Tibial nerve (tissue), 4 donors: ENCODE measurements at regions not wholly inside any gene's neighbourhood (a gene's known extent, or its start where the extent isn't known, plus 50 kb on each side); places are given as distances from the start of the nearest gene placed in this dataset.

Experiments used
- DNase-seq, 2 donors: peaks; one replicate each; pipeline ENCODE4 v3.0.0-alpha.2; 2019; ENCODE audit warnings: low spot score in 2 of 2
- H3K27ac ChIP-seq, 4 donors: fragments of 200-600 bp; sonication (generic) in 3 of 4; one replicate each; pipeline ENCODE4 v1.5.1; 2017 to 2019; ENCODE audit warnings: mild to moderate bottlenecking in 1 of 4
- H3K27me3 ChIP-seq, 2 donors: fragments of 200-600 bp; sonication (generic) in 1 of 2; one replicate each; pipeline versions ENCODE4 v1.5.1 to v1.6.0; 2017 to 2019
- H3K36me3 ChIP-seq, 3 donors: fragments of 200-600 bp; sonication (generic); one replicate each; pipeline ENCODE4 v1.5.1; 2018 to 2019
- H3K4me1 ChIP-seq, 4 donors: fragments of 200-600 bp; sonication (generic) in 3 of 4; one replicate each; pipeline ENCODE4 v1.5.1; 2017 to 2019
- H3K4me3 ChIP-seq, 4 donors: fragments of 200-600 bp; sonication (generic) in 3 of 4; one replicate each; pipeline ENCODE4 v1.5.1; 2017 to 2019; ENCODE audit warnings: mild to moderate bottlenecking in 1 of 4, moderate library complexity in 1 of 4
- H3K9me3 ChIP-seq, 4 donors: fragments of 200-600 bp; sonication (generic) in 3 of 4; one replicate each; pipeline ENCODE4 v1.5.1; 2017 to 2019
- EP300 ChIP-seq, 2 donors: sonication (generic); formaldehyde crosslinking; IDR thresholded peaks; one replicate each; pipeline ENCODE4 v1.6.1; 2017; ENCODE audit warnings: antibody characterized with exemption in 2 of 2, mild to moderate bottlenecking in 1 of 2
- POLR2A ChIP-seq, 2 donors: fragments of 450-650 bp; IDR thresholded peaks; one replicate each; pipeline ENCODE4 v1.6.1; 2017; ENCODE audit warnings: antibody characterized with exemption in 2 of 2, mild to moderate bottlenecking in 2 of 2, moderate library complexity in 2 of 2
- WGBS, 2 donors: methylation state at CpG; one replicate each; pipeline ENCODE4 v1.1.5; 2018; 5-methylcytosine and 5-hydroxymethylcytosine counted together
- TF ChIP-seq, protein P1 (sequence below), 5 experiments: fragments of 200-600 bp in 3 of 5; fragments of 450-650 bp in 2 of 5; sonication (generic) in 3 of 5; IDR thresholded peaks; one replicate each; pipeline ENCODE4 v1.5.1; 2016 to 2019; ENCODE audit warnings: antibody characterized with exemption in 5 of 5, mild to moderate bottlenecking in 3 of 5, moderate library complexity in 2 of 5

- Histone ChIP-seq H3K36me3 (no peaks in the 10 kb centered on the region), H3K27ac (no peak overlapping the region), H3K4me1 (peaks cover 0 to 2% (median 0%) of the 10 kb centered on the region in 4 donors), H3K9me3 (no peaks in the 10 kb centered on the region), H3K4me3 (no peak overlapping the region), H3K27me3 (no peaks in the 10 kb centered on the region)
- no peak for DNase-seq
- 72 to 82% methylated on average over 2 of the region's 2 CpGs for WGBS, 2 donors
- TF ChIP-seq EP300 (IDR thresholded peaks at IDR 0.05) = no peak
- TF ChIP-seq POLR2A (IDR thresholded peaks at IDR 0.05) = no peak
Measured at GRCh38 chr3:16784973-16785372, 99.8 kb upstream of the PLCL2 start.

GRCh38 chr3:16785465-16785864 is 99.3 kb upstream of the PLCL2 start:
- H3K36me3 ChIP-seq = no peaks in the 10 kb centered on the region
- H3K4me1 ChIP-seq = peaks cover 0 to 5% (median 0%) of the 10 kb centered on the region in 4 donors
- no peaks in the 10 kb centered on the region for H3K9me3 ChIP-seq
- no peak overlapping the region for H3K27ac ChIP-seq
- 67 to 80% methylated on average over 1 of the region's 1 CpG for WGBS, 2 donors
- no peak for DNase-seq
- no peaks in the 10 kb centered on the region for H3K27me3 ChIP-seq
- no peak for TF ChIP-seq POLR2A (IDR thresholded peaks at IDR 0.05)
- TF ChIP-seq, protein P1, sequence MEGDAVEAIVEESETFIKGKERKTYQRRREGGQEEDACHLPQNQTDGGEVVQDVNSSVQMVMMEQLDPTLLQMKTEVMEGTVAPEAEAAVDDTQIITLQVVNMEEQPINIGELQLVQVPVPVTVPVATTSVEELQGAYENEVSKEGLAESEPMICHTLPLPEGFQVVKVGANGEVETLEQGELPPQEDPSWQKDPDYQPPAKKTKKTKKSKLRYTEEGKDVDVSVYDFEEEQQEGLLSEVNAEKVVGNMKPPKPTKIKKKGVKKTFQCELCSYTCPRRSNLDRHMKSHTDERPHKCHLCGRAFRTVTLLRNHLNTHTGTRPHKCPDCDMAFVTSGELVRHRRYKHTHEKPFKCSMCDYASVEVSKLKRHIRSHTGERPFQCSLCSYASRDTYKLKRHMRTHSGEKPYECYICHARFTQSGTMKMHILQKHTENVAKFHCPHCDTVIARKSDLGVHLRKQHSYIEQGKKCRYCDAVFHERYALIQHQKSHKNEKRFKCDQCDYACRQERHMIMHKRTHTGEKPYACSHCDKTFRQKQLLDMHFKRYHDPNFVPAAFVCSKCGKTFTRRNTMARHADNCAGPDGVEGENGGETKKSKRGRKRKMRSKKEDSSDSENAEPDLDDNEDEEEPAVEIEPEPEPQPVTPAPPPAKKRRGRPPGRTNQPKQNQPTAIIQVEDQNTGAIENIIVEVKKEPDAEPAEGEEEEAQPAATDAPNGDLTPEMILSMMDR (IDR thresholded peaks at IDR 0.05) = no peak
- no peak for TF ChIP-seq EP300 (IDR thresholded peaks at IDR 0.05)
- no peak overlapping the region for H3K4me3 ChIP-seq

DNA sequence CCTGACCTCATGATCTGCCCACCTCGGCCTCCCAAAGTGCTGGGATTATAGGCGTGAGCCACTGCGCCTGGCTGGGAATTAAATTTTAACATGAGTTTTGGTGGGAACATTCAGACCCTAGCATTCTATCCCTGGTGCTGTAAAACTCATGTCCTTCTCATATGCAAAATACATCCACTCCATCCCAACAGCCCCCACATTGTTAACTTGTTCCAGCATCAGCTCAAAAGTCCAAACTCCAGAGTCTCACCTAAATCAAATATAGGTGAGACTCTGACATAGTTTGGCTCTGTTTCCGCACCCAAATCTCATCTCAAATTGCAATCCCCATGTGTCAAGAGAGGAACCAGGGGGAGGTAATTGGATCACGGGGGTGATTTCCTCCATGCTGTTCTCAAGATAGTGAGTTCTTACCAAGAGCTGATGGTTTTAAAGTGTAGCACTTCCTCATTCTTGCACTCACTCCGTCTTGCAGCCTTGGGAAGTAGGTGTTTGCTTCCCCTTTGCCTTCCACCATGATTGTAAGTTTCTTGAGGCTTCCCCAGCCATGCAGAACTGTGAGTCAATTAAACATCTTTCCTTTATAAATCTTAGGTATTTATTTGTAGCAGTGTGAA is 96.2 kb upstream of the PLCL2 start:
- TF ChIP-seq EP300 (IDR thresholded peaks at IDR 0.05) (peak in 1 of 2 donors; percentile 17), POLR2A (IDR thresholded peaks at IDR 0.05) (no peak)
- Histone ChIP-seq H3K4me1 (peaks cover 0 to 5% (median 0%) of the 10 kb centered on the region in 4 donors), H3K36me3 (no peaks in the 10 kb centered on the region), H3K4me3 (no peak overlapping the region), H3K27me3 (no peaks in the 10 kb centered on the region), H3K27ac (no peak overlapping the region), H3K9me3 (no peaks in the 10 kb centered on the region)
- 88% methylated on average over 6 of the region's 6 CpGs for WGBS, 2 donors
- no peak for DNase-seq

DNA sequence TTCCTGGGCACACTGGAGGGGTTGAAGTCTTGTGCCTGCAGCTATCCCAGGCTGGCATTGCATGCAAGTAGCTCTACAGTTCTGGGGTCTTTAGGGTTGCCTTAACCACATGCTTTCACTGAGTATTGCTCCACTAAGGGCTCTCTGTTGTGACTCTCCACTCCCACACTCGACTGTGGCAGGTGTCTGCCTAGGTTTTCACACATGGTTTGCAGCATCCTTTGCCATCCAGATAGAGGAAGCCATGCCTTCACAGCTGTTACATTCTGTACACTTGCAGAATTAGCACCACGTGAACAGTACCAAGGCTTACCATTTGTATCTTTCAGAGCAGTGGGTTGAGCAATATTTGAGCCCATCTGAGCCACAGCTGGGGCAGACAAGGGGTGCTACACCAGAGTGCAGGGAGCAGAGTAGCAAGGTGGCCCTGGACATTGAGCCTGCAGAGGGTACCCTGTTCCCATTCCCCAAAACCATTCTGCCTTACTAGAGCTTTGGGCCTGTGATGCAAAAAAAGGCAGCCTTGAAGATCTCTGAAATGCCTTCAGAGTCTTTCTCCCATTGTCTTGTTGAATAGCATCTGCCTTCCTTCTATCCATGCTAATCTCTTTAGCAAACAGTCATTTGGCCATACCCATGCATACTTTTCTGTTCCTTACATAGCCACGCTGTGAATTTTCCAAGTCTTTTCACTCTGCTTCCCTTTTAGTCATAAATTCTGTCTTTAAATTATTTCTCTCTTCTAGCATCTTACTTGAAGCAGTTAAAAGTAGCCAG is 95.2 kb upstream of the PLCL2 start:
- Histone ChIP-seq H3K36me3 (no peaks in the 10 kb centered on the region), H3K9me3 (no peaks in the 10 kb centered on the region), H3K4me1 (peaks cover 0 to 5% (median 0%) of the 10 kb centered on the region in 4 donors), H3K4me3 (no peak overlapping the region), H3K27ac (no peak overlapping the region), H3K27me3 (no peaks in the 10 kb centered on the region)
- 69 to 76% methylated on average over 3 of the region's 3 CpGs for WGBS, 2 donors
- DNase-seq = no peak
- TF ChIP-seq, protein P1 (IDR thresholded peaks at IDR 0.05) = no peak
- no peak for TF ChIP-seq POLR2A (IDR thresholded peaks at IDR 0.05)
- TF ChIP-seq EP300 (IDR thresholded peaks at IDR 0.05) = no peak

DNA sequence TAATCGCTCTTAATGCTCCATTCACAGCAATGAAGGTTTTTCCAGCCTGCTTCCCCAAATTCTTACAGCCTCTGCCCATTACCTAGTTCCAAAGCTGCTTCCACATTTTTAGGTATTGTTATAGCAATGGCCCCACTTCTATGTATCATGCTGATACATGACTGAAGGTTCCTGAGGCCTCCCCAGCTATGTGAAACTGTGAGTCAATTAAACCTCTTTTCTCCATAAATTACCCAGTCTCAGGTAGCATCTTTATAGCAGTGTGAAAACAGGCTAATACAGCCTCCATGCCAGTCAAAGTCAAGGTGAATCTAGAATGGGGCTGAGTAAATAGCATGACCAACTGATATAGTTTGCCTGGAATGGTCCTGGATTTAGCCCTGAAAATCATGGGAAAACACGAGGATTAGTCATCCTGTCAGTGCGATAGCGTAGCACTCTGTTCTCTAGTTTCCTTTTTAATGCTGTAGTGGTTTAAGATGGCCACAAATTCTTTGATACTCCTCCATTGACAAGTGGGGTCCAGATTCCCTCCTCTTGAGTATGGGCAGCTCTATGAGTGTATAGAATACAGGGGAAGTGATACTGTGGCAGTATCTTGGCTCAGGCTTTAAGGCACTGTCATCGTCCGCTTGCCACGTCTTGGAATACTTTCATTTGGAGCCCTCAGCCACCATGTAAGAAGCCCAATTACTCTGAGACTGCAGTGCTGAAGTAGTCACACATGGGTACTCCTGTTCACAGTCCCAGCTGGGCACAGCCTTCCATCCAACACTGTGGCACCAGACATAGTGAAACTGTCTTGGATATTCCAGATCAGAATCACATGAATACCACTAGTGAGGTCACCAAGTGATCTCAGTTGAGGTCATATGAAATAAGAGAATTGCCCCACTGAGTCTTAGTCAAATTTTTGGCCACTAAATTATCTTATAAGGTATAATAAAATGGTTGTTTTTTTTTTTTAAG is 94.0 kb upstream of the PLCL2 start:
- Histone ChIP-seq H3K9me3 (no peaks in the 10 kb centered on the region), H3K27me3 (no peaks in the 10 kb centered on the region), H3K4me1 (peaks cover 0 to 5% (median 0%) of the 10 kb centered on the region in 4 donors), H3K36me3 (no peaks in the 10 kb centered on the region), H3K4me3 (no peak overlapping the region), H3K27ac (no peak overlapping the region)
- WGBS, 2 donors = 82 to 90% methylated on average over 7 of the region's 7 CpGs
- TF ChIP-seq EP300 (IDR thresholded peaks at IDR 0.05) (no peak), POLR2A (IDR thresholded peaks at IDR 0.05) (no peak)
- TF ChIP-seq, protein P1 (IDR thresholded peaks at IDR 0.05) = no peak
- DNase-seq = no peak
